ENCODE measurements at regions not wholly inside any gene's neighbourhood (a gene's known extent, or its start where the extent isn't known, plus 50 kb on each side); places are given as distances from the start of the nearest gene placed in this dataset.

DNA sequence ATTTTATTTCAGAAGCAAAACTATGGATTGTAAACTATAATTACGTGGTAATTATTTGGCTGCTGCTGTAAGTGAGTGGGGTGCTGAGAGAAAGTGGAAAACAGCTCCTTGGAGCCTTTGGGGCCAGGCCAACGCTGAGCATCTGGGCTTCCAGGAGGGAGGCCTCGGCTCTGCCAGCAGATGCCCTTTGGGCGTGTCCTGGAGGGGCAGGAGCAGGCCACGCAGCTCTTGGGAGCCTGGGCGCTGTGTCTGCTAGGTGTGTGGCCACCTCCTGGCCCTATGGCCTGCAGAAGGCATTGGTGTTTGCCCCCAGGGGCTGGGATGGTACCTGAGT is 423.3 kb downstream of the GLRX3 start:
- no peak for DNase-seq (ENCODE audit: low read depth)

DNA sequence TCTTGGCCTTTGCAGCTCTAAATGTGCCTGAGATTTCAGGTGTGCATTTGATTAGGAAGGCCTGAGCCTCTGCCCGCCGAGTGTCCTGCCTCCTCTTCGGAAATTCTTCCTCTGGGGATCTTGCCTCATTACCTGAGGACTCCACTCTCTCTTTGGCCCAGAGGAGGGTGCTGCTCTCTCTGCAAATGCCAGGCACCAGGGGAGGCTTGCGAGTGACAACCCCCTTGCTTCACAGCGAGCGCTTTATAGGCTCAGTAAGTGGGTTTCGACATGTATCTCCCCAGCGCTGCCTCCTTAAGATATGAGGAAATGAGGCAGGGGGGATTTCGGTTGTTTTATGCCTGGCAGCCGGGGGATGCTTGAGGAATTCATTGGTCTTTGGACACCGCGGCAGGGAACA is 423.9 kb downstream of the GLRX3 start:
- DNase-seq (ENCODE audit: low read depth) = no peak

DNA sequence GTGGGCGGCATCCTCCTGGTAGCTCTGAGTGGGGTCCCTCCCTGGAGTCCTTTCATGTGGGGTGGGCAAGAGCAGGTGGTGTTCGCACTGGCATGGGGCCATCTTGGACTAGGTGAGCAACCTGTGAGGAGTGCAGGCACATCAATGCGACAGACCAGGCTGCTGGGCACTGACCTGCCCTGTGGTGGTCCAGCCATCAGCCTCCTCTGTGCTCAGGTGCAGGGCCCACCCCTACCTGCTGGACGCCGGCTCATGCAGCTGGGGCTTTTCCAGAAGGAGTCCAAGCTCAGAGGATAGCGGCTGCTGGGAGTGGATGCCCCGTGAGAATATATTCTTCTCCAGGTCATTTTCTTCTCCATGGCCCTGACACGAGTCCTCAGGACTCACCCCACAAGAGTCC is 424.4 kb downstream of the GLRX3 start:
- no peak for DNase-seq (ENCODE audit: low read depth)

DNA sequence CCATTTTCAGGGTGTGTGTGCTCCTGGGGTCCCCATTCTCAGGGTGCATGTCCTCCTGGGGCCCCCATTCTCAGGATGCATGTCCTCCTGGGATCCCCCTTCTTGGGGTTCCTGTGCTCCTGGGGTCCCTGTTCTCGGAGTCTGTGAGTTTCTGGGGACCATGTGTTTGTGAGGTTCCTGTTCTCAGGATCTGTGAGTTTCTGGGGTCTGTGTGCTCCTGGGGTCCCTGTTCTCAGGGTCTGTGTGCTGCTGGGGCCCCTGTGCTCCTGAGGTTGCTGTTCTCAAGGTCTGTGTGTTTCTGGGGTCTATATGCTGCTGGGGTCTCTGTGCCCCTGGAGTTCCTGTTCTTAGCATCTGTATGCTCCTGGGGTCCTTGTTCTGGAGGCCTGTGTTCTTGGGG is 425.5 kb downstream of the GLRX3 start:
- no peak for DNase-seq (ENCODE audit: low read depth)

DNA sequence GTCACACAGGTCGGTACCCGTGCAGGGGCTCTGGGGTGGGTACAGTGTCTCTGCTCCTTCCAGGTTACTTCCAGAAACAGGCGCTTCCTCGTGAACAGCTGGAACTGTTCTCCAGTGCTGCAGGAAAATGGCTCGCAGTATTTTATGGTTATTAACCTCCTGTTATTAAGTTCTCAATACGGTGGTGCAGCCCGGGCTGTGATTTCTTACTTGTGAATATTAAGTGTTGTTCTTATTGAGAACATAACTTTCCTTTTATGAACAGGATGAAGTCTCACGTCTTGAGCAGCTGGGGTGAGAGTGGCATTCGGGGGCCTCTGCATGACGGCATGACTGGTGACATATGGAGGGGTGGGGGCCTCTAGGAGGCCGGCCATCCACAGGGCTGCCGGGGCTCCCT is 430.8 kb downstream of the GLRX3 start:
- no peak for DNase-seq (ENCODE audit: low read depth)

DNA sequence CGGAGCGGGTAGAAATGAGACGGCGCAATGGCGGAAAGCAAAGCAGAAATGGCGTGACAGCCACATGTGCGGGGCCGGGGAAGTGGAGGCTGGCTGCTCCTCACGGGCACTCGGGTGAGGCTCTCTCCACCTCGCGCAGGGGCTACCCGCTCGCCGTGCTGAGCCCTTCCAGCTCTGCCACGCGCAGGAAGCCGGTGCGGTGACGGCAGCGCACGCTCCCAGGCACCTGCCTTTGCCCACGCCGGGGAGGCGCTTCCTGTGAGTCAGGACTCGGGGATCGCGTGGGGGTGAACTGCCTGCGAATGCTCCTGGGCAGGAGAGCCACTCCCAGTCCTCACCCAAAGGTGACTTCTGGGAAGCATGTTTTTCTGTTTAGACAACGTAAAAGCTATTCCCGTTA is 431.2 kb downstream of the GLRX3 start:
- no peak for DNase-seq (ENCODE audit: low read depth)

DNA sequence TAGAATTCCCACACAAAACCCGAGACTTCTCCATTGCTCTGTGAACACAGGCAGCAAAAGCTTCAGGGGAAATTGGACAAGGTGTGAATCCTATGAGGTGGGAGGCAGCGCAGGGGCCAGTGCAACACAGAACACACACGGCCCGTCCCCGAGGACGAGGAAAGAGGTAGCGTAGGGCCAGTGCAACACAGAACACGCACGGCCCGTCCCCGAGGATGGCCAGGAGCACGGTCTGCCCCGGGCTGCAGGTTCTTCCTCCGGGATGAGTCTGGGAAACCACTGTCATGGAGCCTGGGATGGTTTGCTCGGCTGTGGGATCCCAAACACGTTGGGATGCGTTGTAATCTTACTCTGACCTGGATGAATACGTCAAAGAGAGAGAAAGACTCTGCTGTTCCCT is 432.1 kb downstream of the GLRX3 start:
- DNase-seq (ENCODE audit: low read depth) = no peak

DNA sequence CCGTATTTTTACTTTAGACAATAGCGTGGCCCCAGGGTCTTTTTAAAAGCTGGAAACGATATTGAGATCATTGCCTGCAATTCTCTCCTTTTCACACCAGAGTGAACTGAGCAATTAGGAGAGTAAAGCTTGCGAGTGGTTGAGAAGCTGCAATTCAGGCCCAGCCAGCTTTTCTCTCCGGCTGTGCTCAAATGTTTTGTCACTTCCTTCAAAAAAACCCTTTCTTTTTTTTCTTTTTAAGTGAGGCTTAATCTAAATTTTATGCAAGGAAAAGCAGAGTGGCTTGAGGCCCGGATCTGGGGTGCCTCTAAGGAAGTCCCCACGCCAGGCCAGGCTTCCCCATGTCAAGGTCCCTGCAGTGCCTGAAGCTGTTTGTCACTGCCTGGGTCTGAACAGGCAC is 433.9 kb downstream of the GLRX3 start:
- no peak for DNase-seq (ENCODE audit: low read depth)

DNA sequence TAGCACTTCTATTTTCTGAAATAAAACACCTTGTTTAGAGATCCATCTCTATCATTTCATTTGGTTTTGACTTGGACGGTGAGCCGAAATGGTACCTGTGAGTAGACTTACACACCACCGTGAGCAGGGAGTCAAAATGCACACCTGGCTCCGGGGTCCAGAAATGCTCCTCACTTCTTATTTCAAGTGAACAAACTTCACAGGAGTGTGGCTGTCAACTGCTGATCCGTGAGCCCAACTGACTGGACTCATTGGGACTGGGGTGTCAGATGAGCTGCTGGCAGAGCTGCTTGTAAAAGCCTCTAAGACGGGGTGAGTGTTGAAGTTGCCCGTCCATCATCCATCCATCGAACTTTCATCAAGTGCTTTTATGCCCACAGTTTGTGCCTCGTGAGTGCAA is 435.5 kb downstream of the GLRX3 start:
- DNase-seq (ENCODE audit: low read depth) = no peak

DNA sequence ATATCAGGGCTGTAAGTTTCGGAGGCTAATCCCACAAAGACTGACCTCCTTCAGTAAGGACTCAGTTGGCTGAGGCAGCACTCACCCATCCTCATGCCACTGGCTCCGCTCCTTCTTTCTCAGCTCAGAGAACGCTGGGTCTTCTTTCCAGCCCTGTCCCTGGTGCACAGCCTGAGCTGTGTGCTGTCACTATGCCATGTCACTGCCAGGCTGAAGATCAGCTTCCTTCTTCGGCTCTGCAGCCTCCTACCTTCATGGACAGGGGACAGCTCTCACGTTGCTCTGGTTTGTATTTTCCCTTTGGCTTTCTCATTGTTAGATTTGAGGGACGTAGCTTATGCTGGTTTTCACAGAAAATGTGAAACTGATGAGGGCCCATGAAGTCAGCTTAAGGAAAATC is 437.3 kb downstream of the GLRX3 start:
- DNase-seq (ENCODE audit: low read depth) = no peak

DNA sequence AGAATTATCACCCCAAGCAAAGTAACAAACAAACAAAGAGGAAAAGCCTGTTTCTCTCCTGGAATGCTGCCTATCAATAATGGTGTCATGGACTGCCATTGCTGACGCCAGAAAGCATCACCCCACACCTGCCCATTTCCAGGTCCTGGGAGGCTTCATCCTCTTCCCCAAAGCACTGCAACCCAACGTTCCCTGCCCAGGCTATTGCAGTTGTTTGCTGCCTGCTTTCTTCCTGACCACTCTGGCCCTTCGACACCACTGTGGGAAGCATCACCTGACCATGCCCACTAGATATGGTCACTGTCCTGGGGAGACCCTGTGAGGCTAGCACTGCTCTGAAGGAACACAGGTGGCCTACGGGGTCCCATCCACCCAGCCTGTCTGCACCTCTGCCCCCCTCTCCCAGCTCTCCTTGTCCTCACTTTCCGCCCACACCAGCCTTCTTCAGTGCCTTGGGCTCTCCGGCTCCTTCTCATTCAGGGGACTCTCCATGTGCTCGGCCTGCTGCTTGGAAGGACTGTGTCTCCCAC is 439.6 kb downstream of the GLRX3 start:
- no peak for DNase-seq (ENCODE audit: low read depth)

DNA sequence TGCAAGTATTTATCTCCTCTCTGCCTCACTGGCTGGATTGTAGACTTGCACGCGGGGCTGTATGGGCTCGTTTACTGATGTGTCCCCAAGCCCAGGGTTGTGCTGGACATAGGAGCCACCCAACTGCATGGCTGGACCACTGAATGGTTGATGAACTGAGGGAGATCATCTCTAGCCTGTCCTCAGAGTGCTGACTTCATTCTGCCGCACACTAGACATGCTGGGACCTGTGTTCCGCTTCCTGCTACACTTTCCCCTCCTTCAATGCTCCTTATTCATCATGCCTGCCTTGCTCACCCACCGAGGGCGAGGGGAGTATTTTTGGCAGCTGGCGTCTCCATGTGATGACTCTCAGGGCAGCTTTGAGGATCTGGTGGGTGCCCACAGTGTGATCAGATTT is 440.2 kb downstream of the GLRX3 start:
- no peak for DNase-seq (ENCODE audit: low read depth)

DNA sequence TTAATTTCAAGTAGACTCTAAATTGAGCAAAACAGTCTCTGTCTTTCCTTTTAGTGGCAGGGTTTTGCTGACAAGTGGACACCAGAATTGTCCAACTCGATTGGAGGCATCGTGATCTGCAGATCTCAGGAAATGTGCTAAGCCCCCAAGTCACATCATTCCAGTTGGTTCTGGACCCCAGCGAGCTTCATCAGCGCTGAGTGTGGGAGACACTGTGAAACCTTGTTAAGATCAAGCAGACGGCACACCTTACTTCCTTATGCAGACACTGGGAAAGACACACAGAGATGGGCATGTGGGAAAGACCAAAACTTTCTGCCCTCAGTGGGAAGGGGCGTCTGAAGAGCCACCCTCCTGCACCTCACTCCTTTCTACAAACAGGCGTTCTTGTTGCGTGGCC is 440.8 kb downstream of the GLRX3 start:
- no peak for DNase-seq (ENCODE audit: low read depth)

DNA sequence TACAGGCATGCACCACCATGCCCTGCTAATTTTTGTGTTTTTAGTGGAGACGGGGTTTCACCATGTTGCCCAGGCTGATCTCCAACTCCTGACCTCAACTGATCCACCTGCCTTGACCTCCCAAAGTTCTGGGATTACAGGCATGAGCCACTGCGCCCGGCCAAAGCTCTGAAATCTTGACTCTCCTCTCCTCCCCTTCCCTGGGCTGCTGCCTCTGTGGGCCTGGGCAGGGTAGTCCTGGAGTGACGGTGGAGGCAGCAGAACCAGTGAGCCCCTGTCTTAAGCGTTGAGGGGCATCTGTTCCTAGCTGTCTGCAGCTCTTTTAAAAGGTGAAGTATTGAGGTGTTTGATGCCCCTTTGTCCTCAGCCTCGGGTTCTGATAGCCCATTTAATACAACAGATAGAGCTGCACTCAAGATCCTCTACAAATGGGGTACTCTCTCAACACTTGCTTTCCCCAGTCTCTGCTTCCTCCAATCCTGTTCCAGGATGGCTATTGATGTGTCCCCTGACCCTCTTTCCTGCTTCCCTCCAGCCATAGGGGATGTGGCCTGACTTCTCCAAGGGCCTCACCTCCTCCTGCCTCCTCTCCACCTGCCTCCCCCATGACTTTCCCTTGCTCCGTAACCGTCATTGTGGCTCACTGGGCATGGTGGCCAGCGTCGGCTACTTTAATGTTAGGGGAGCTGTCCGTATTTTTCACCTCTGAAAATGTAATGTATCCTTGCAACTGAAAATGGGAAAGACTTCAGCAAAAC is 442.5 kb downstream of the GLRX3 start:
- no peak for DNase-seq (ENCODE audit: low read depth)

DNA sequence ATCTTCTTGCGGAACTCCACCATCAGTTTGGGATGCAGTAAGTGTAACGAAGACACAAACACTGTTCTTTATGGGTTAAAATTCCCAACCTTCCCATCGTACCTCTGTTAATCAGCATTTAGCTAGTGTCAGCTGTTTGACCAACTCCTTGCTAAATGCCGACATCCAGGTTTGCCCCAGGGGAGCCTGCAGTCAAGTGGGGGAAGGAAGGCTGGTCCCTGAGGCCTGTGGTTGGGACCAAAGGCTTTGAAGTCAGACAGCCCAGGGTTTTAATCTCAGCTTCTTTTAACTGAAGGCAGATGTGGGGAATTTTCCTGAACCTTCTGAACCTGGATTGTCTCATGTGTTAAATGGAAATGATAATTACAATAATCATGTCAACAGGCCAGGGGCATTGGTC is 443.7 kb downstream of the GLRX3 start:
- DNase-seq (ENCODE audit: low read depth) = no peak

DNA sequence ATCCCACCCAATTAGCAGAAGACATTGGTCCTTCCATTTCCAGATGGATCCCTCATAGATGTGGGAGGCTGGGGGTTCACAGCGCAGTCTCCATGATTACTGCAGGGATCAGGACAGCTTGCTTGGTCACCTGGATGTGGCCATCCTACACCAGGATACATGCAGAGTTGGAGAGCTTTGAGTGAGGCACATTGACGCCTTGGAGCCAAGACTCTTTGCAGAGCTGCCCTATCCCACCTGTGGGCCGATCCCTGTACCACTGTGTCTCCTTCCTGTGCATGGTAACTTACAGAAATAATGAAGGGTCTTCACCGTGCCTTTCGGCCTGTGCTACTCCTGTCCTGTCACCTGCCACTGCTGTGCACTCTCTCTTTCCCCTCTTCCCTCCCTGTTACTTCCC is 444.8 kb downstream of the GLRX3 start:
- no peak for DNase-seq (ENCODE audit: low read depth)

DNA sequence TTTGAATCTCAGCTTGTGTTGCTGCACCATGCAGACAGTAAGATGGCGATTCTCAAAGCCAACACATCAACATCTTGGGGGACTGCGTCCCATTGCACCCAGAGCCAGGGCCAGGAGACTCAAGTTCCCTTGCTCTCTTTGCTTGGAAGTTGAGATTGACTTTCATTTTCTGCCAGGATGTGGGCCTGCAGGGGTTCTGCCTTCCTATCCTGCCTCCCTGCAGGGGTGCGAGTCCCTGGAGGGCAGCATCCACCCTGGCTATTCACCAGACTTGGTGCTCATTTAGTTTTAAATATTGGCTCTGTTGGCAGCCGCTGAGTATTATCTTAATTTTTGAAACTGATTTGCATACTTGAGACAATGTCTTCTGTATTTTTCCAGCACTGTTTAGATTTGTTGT is 451.5 kb downstream of the GLRX3 start:
- no peak for DNase-seq (ENCODE audit: low read depth)

DNA sequence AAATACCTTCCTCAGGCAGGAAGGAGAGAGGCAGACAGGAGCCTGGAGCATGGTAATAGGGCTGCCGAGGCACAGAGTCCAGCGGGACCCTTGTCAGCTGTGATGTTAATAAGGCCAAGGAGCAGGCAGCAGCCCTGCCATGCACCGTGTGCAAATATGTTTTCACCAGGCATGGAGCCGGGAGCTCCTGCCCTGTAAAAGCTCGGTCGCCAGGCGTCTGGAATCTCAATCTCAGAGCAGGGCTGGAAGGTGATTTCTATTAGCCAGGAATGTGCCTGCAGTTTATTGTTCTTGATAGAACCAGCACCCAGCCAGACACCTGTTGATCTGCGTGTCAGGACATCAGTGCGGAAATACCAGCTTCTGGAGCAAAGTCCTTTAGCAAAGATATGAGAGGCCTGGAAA is 469.8 kb downstream of the GLRX3 start:
- no peak for DNase-seq (ENCODE audit: low read depth)

DNA sequence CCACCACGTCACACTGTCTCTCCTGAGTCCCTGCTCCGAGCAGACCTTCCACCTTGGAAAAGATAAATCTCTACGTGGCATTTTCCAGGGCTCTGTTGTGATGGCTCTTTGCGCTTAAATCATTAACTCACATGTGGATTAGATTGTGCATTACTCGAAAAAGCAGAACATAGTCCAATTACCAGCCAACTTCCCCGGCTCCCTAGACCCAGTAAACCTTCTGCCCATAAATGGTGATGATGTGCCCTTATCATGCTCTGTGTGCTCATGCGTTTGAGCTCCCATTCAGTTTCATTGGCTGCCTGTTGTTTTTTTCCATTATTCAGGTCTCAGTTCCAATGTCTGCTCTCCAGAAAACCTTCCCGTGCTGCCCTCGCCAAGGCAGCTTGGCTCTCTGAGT is 471.2 kb downstream of the GLRX3 start:
- no peak for DNase-seq (ENCODE audit: low read depth)

DNA sequence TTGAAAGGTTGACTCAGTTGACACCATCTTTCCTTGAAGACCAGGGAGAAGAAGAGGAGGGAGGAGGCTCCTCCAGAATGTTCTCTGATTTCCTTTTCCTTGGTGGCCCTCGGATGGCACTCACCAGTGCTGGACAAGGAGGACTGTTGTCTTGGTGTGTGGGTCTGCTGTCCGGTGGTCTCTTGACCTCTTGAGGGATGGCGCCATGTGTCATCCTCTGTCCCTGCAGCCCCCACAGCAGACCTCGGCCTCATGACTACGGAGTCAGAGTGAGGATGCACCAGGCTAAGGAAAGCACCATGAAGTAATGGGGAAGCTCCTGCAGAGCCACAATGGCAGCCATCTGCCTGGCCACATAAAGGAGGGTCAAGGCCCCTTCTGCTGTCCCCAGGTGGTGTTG is 475.0 kb downstream of the GLRX3 start:
- DNase-seq (ENCODE audit: low read depth) = no peak

DNA sequence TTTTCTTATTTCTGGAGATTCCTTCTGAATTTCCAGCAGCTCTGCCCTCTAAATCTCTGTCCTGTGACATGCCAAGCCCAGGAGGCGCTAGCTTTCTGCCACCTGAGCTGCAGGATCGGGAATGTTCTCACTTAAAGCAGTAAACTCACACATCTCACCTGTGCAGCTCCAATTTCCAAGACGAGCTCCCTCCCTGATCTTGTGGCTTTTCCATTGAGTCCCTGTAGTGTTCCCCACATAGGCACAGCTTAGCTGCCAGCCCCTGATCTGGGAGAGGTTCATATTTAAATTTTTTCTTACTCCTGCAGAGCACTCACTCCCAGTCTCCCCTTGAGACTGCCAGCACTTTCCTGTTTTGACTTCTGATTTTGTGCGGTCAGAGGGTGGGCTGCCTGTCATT is 479.3 kb downstream of the GLRX3 start:
- no peak for DNase-seq (ENCODE audit: low read depth)

DNA sequence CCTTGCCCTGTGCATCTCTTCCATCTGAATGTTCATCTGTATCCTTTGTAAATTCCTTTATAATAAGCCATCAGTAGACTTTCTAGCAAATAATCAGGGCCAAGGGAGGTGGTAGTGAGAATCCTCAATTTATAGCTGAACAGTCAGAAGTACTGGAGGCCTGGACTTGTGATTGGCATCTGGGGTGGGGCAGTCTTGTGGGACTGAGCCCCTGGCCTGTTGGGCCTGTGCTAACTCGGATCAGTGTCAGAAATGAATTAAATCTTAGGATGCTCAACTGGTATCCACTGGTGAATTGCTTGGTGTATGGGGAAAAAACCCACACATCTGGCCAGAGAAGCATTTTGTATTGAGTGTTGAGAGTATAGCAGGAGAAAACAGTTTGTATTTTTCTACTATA is 481.8 kb downstream of the GLRX3 start:
- DNase-seq (ENCODE audit: low read depth) = no peak

DNA sequence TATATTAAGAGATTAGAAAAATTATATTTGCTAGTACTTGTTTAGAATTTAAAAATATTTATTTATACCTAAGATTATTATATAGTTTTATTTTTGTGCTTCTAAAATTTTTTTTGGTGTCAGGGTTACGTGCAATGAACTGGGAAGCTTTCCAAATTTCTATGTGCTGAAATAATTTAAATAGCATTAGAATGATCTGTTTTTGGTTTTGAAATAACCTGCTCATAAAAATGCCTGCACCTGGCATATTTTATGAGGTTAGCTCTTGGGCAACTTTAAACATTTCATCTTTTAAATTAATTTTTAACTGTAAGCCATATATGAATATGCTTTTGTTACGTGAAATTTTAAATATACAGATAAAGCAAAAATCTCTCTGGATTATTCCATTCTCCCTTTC is 482.5 kb downstream of the GLRX3 start:
- DNase-seq (ENCODE audit: low read depth) = no peak

DNA sequence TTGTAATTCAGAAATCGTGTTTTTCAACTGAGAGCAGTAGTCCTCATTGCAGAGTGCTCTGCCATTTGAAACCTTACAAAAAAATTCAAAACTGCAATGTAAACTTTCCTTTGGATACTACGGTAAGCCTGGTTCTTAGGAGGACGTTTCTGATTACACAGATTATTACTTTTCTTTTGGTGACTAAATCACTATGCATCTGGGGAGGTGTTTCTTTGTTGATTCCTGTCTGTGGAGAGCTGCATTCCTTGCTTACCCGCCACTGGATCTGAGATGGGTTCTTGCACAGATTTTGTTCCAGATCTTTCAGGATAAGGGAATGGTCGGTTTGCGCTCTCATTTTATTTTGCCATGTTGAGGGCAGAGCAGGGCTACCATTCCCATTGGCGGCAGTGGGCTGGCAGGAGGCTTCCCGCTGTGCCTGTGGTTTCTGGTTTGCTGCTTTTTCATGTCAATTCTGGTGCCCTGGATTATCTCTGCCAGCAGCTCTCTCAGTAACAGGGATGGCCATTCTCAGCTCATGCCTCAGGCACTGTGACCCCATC is 485.1 kb downstream of the GLRX3 start:
- DNase-seq (ENCODE audit: low read depth) = no peak
